ENCODE measurements at regions not wholly inside any gene's neighbourhood (a gene's known extent, or its start where the extent isn't known, plus 50 kb on each side); places are given as distances from the start of the nearest gene placed in this dataset.
"Not testable (repeated sequence)": the region's sequence is repeated elsewhere in the genome, so short reads cannot be mapped to it uniquely, and the experiment has no call there.

GRCh38 chr2:111421949-111422348 lies 301.2 kb downstream of the BCL2L11 start:
- not testable (repeated sequence) for H3K27ac Mint-ChIP-seq; H2BK20ac ChIP-seq (ENCODE audit: low read depth, low read length, poor library complexity, severe bottlenecking); H2BK12ac ChIP-seq (ENCODE audit: insufficient read length, low read depth, low read length); H3K27ac ChIP-seq (ENCODE audit: insufficient read length, low read depth, low read length); H4K20me1 ChIP-seq (ENCODE audit: control insufficient read depth, insufficient read depth, insufficient read length); H3K56ac ChIP-seq (ENCODE audit: insufficient read length, low read depth, low read length); H3K79me1 ChIP-seq (ENCODE audit: insufficient read depth, low read depth, low read length, poor library complexity, severe bottlenecking); H3K14ac ChIP-seq (ENCODE audit: insufficient read depth, low read length); DNase-seq; H3K18ac ChIP-seq (ENCODE audit: insufficient read length, low read depth, low read length); H3K4ac ChIP-seq (ENCODE audit: low read depth, low read length); H3K9me3 ChIP-seq (ENCODE audit: control insufficient read depth, low read depth, low read length); H3K23ac ChIP-seq (ENCODE audit: insufficient read length, low read depth, low read length); H2BK15ac ChIP-seq (ENCODE audit: low read depth, low read length); H3K4me2 ChIP-seq (ENCODE audit: insufficient read depth, insufficient read length, low read length); H4K8ac ChIP-seq (replicated peaks; ENCODE audit: insufficient read length, low read depth, low read length); H3K36me3 Mint-ChIP-seq (ENCODE audit: insufficient read depth in 1 of 3, low read depth in 3 of 3); H4K91ac ChIP-seq (ENCODE audit: insufficient read length, low read depth, low read length); H3K9me3 Mint-ChIP-seq; H4K5ac ChIP-seq (ENCODE audit: insufficient read length, low read depth, low read length); H3K4me3 Mint-ChIP-seq; H3T11ph ChIP-seq (ENCODE audit: low read length); H2BK120ac ChIP-seq (ENCODE audit: low read depth, low read length, poor library complexity, severe bottlenecking); H3K79me2 ChIP-seq (ENCODE audit: insufficient read depth, low read length); H2AFZ ChIP-seq (ENCODE audit: low read length); H2AK5ac ChIP-seq (ENCODE audit: insufficient read length, low read length); H3K27me3 Mint-ChIP-seq (ENCODE audit: low read depth); H3K9ac ChIP-seq (ENCODE audit: extremely low read depth, insufficient read length, low read length); H3K23me2 ChIP-seq (ENCODE audit: insufficient read length, low read depth, low read length, poor library complexity, severe bottlenecking); H2BK5ac ChIP-seq (ENCODE audit: insufficient read length, low read length); H3K4me1 ChIP-seq (ENCODE audit: insufficient read depth, low read length); H3K27me3 ChIP-seq (ENCODE audit: insufficient read depth, low read length)
- no CpG with 5 or more reads among the region's 6 CpGs for WGBS (ENCODE audit: extremely low coverage, insufficient read length, low lambda C conversion rate)
- peaks cover 11 to 12% of the 10 kb centered on the region in 2 experiments for H3K4me1 Mint-ChIP-seq

- H2BK15ac ChIP-seq (ENCODE audit: low read depth, low read length); H2BK5ac ChIP-seq (ENCODE audit: insufficient read length, low read length); H3K9ac ChIP-seq (ENCODE audit: extremely low read depth, insufficient read length, low read length); H4K8ac ChIP-seq (replicated peaks; ENCODE audit: insufficient read length, low read depth, low read length); H3K27me3 ChIP-seq (ENCODE audit: insufficient read depth, low read length); H4K91ac ChIP-seq (ENCODE audit: insufficient read length, low read depth, low read length); H2BK20ac ChIP-seq (ENCODE audit: low read depth, low read length, poor library complexity, severe bottlenecking); H3K23me2 ChIP-seq (ENCODE audit: insufficient read length, low read depth, low read length, poor library complexity, severe bottlenecking); H2AFZ ChIP-seq (ENCODE audit: low read length); H3K27ac Mint-ChIP-seq; H3K14ac ChIP-seq (ENCODE audit: insufficient read depth, low read length); H3K27me3 Mint-ChIP-seq (ENCODE audit: low read depth); H3K18ac ChIP-seq (ENCODE audit: insufficient read length, low read depth, low read length); H2AK5ac ChIP-seq (ENCODE audit: insufficient read length, low read length); H3K4me3 Mint-ChIP-seq; H2BK12ac ChIP-seq (ENCODE audit: insufficient read length, low read depth, low read length); H3K4ac ChIP-seq (ENCODE audit: low read depth, low read length); H2BK120ac ChIP-seq (ENCODE audit: low read depth, low read length, poor library complexity, severe bottlenecking); H4K20me1 ChIP-seq (ENCODE audit: control insufficient read depth, insufficient read depth, insufficient read length); H3K9me3 ChIP-seq (ENCODE audit: control insufficient read depth, low read depth, low read length); H3K4me1 ChIP-seq (ENCODE audit: insufficient read depth, low read length); H3K4me2 ChIP-seq (ENCODE audit: insufficient read depth, insufficient read length, low read length); H3K9me3 Mint-ChIP-seq; H3K79me2 ChIP-seq (ENCODE audit: insufficient read depth, low read length); H4K5ac ChIP-seq (ENCODE audit: insufficient read length, low read depth, low read length); H3K79me1 ChIP-seq (ENCODE audit: insufficient read depth, low read depth, low read length, poor library complexity, severe bottlenecking); H3K27ac ChIP-seq (ENCODE audit: insufficient read length, low read depth, low read length); DNase-seq; H3K56ac ChIP-seq (ENCODE audit: insufficient read length, low read depth, low read length); H3K36me3 Mint-ChIP-seq (ENCODE audit: insufficient read depth in 1 of 3, low read depth in 3 of 3); H3K23ac ChIP-seq (ENCODE audit: insufficient read length, low read depth, low read length); H3T11ph ChIP-seq (ENCODE audit: low read length): not testable (repeated sequence)
- WGBS (ENCODE audit: extremely low coverage, insufficient read length, low lambda C conversion rate) = no CpG with 5 or more reads among the region's 7 CpGs
- peaks cover 11 to 12% of the 10 kb centered on the region in 2 experiments for H3K4me1 Mint-ChIP-seq
These were observed 301.8 kb downstream of the BCL2L11 start for GRCh38 chr2:111422562-111422961.

Data from H9 (cell line).